GM12865 (cell line): ENCODE measurements at regions not wholly inside any gene's neighbourhood (a gene's known extent, or its start where the extent isn't known, plus 50 kb on each side); places are given as distances from the start of the nearest gene placed in this dataset.
"Not testable (repeated sequence)": the region's sequence is repeated elsewhere in the genome, so short reads cannot be mapped to it uniquely, and the experiment has no call there.

Source experiments
- DNase-seq: peaks from one replicate; pipeline ENCODE4 v3.0.0; 2010; ENCODE audit warnings: low read depth
- H3K4me3 ChIP-seq: 2 replicates; pipeline ENCODE4 v1.5.1; 2011; ENCODE audit warnings: mild to moderate bottlenecking, low read depth, low read length, control low read depth
- CTCF ChIP-seq: IDR thresholded peaks from 2 replicates; pipeline ENCODE4 v1.5.1; 2011; ENCODE audit warnings: low read length, control low read depth, low read depth, inconsistent platforms; ENCODE audit not compliant: insufficient read depth; ENCODE audit errors: missing control alignments

- no peak for TF ChIP-seq CTCF
- no peak for DNase-seq
- no peak overlapping the region for H3K4me3 ChIP-seq
Measured at GRCh38 chr2:132279930-132280615, 118.3 kb upstream of the ANKRD30BL start.

GRCh38 chr2:132280912-132281311, 119.2 kb upstream of the ANKRD30BL start:
- no peak for TF ChIP-seq CTCF
- H3K4me3 ChIP-seq, result no peak overlapping the region
- no peak for DNase-seq

- not testable (repeated sequence) for H3K4me3 ChIP-seq, DNase-seq
Measured at GRCh38 chr2:132282104-132282503, 120.4 kb upstream of the ANKRD30BL start.

- no peak overlapping the region for H3K4me3 ChIP-seq
- no peak for DNase-seq
- TF ChIP-seq CTCF, result no peak
Measured at GRCh38 chr2:132282911-132283310, 121.2 kb upstream of the ANKRD30BL start.

GRCh38 chr2:132286289-132286911, 124.6 kb upstream of the ANKRD30BL start:
- H3K4me3 ChIP-seq, DNase-seq: not testable (repeated sequence)

GRCh38 chr2:132287910-132288309, 126.2 kb upstream of the ANKRD30BL start:
- not testable (repeated sequence) for H3K4me3 ChIP-seq
- DNase-seq, result peak; percentile 13

GRCh38 chr2:132289138-132289537, 127.4 kb upstream of the ANKRD30BL start:
- DNase-seq, H3K4me3 ChIP-seq: not testable (repeated sequence)

- not testable (repeated sequence) for H3K4me3 ChIP-seq, DNase-seq
Measured at GRCh38 chr2:132289812-132290211, 126.8 kb upstream of the GPR39 start.

GRCh38 chr2:132300592-132301378, 115.8 kb upstream of the GPR39 start:
- peak overlapping the region; percentile 32 for H3K4me3 ChIP-seq
- DNase-seq, result not testable (repeated sequence)

- not testable (repeated sequence) for H3K4me3 ChIP-seq
- DNase-seq, result peak; percentile 10
Measured at GRCh38 chr2:132304661-132305380, 111.8 kb upstream of the GPR39 start.

GRCh38 chr2:132307613-132308198, 108.9 kb upstream of the GPR39 start:
- not testable (repeated sequence) for H3K4me3 ChIP-seq, DNase-seq

GRCh38 chr2:132309203-132309602, 107.4 kb upstream of the GPR39 start:
- not testable (repeated sequence) for DNase-seq, H3K4me3 ChIP-seq

GRCh38 chr2:132315546-132315945, 101.1 kb upstream of the GPR39 start:
- H3K4me3 ChIP-seq, DNase-seq: not testable (repeated sequence)

- DNase-seq, H3K4me3 ChIP-seq: not testable (repeated sequence)
Measured at GRCh38 chr2:132317026-132317680, 99.5 kb upstream of the GPR39 start.
